HG02678 (cell line): ENCODE measurements at regions not wholly inside any gene's neighbourhood (a gene's known extent, or its start where the extent isn't known, plus 50 kb on each side); places are given as distances from the start of the nearest gene placed in this dataset.
"Not testable (repeated sequence)": the region's sequence is repeated elsewhere in the genome, so short reads cannot be mapped to it uniquely, and the experiment has no call there.

ENCODE experiments used
- ATAC-seq: cut with Tn5 transposase; IDR thresholded peaks from one replicate; pipeline ENCODE4 v1.9.1; 2021; ENCODE audit warnings: mild to moderate bottlenecking, moderate library complexity; ENCODE audit not compliant: unreplicated experiment

DNA sequence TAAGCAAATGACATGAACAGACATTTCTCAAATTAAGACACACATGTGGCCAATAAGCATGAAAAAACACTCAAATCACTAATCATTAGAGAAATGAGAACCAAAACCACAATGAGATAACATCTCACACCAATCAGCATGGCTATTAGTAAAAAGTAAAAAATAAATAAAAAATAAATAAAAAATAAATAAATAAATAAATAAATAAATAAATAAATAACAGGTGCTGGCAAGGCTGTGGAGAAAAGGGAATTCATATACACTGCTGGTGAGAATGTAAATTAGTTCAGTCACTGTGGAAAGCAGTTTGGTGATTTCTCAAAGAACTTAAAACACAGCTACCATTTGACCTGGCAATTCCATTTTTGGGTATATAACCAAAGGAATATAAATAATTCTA, 167.1 kb upstream of the CNKSR2 start:
- no peak for ATAC-seq

- not testable (repeated sequence) for ATAC-seq
Observed at GRCh38 chrX:21219208-21219607, 155.0 kb upstream of the CNKSR2 start.

- no peak for ATAC-seq
Observed at GRCh38 chrX:21225643-21226042, 148.6 kb upstream of the CNKSR2 start.

DNA sequence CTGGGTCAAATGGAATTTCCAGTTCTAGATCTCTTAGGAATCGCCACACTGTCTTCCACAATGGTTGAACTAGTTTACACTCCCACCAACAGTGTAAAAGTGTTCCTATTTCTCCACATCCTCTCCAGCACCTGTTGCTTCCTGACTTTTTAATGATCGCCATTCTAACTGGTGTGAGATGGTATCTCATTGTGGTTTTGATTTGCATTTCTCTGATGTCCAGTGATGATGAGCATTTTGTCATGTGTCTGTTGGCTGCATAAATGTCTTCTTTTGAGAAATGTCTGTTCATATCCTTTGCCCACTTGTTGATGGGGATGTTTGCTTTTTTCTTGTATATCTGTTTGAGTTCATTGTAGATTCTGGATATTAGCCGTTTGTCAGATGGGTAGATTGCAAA, 145.2 kb upstream of the CNKSR2 start:
- ATAC-seq = not testable (repeated sequence)

GRCh38 chrX:21255032-21255618, 119.1 kb upstream of the CNKSR2 start:
- ATAC-seq = peak; percentile 98

DNA sequence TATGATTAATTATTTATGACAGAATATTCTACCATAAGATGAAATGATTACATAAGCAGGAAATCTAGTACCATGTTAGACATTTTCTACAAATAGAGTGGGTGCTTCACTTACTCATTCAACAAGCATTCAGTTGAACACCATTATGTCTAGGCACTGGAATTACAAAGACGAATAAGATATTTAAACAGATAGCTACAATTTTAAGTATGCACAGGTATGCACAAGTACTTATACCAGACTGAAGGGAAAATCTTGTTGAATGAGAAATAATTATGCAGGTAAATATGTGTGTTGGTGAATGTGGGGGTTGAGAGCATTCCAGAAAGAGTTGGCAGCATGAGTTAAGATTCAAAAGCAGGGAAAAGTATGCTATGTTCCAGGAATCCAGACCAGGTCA, 107.3 kb upstream of the CNKSR2 start:
- no peak for ATAC-seq

- ATAC-seq = no peak
Observed at GRCh38 chrX:21276736-21277433, 97.3 kb upstream of the CNKSR2 start.

- ATAC-seq = no peak
Observed at GRCh38 chrX:21289232-21289631, 85.0 kb upstream of the CNKSR2 start.

- no peak for ATAC-seq
Observed at GRCh38 chrX:21295246-21295820, 78.9 kb upstream of the CNKSR2 start.

DNA sequence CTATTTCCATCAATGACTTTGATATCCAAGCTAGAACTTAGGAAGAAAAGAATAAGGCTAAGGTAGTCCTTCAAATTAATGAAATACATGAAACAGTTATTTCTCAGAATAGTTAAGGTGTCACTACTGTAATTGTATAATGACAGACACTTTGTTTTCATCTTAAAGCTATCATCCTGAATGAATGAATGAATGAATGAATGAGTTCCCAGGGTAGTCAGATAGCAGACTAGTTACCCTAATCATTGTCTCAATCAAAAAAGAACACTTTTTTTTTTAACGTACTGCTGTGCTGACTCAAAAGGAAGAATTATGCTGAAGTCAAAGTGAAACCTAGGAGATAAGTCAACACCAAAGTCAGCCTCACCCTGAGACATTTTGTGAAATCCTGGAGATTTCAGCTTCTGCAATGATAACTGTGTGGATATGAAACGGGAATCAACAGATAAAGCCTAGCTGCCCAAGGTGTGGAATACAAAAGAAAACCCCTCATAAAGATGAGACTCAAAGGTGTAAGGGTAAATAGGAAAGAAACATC, 68.3 kb upstream of the CNKSR2 start:
- no peak for ATAC-seq

- no peak for ATAC-seq
Observed at GRCh38 chrX:21319323-21319722, 54.9 kb upstream of the CNKSR2 start.
